Mucosa of descending colon (tissue), 3 donors: ENCODE measurements at regions not wholly inside any gene's neighbourhood (a gene's known extent, or its start where the extent isn't known, plus 50 kb on each side); places are given as distances from the start of the nearest gene placed in this dataset.
"Not testable (repeated sequence)": the region's sequence is repeated elsewhere in the genome, so short reads cannot be mapped to it uniquely, and the experiment has no call there.

Experiments used
- ATAC-seq: fragments of 200-7000 bp; cut with Tn5 transposase; one replicate; pipeline ENCODE4 v1.9.1; 2020; ENCODE audit warnings: mild to moderate bottlenecking, moderate library complexity
- DNase-seq, 3 donors: peaks; one replicate each; pipeline ENCODE4 v3.0.0-alpha.2; 2020
- H3K36me3 ChIP-seq: fragments of 200-600 bp; one replicate; pipeline ENCODE4 v1.8.0; 2021; ENCODE audit warnings: low read depth, mild to moderate bottlenecking
- H3K4me1 ChIP-seq: fragments of 200-600 bp; one replicate; pipeline ENCODE4 v1.8.0; 2021; ENCODE audit warnings: low read depth, mild to moderate bottlenecking
- H3K4me3 ChIP-seq: fragments of 200-600 bp; one replicate; pipeline ENCODE4 v1.8.0; 2021; ENCODE audit warnings: mild to moderate bottlenecking
- H3K9me3 ChIP-seq: fragments of 200-600 bp; one replicate; pipeline ENCODE4 v1.8.0; 2021; ENCODE audit warnings: mild to moderate bottlenecking
- CTCF ChIP-seq: fragments of 200-600 bp; IDR thresholded peaks from one replicate; pipeline ENCODE4 v1.8.0; 2022; ENCODE audit warnings: antibody characterized with exemption, mild to moderate bottlenecking
- intact Hi-C, 2 donors: fragments of 100-400 bp; cut with DNase I in 1 of 2; cut with micrococcal nuclease in 1 of 2; formaldehyde crosslinking; loops; one replicate each; pipeline versions ENCODE4 v1.11.0 to v1.11.1; 2022; cut with DNase I, micrococcal nuclease
- donor health status: DM: no; HTN: no; CAD: no; lungs with moderate emphysema.
- donor health status: DM: no; HTN: no; CAD: no.
- donor health status: DM: no; HTN: yes; CAD: no.

GRCh38 chr5:82873452-82873851 lies 203.7 kb downstream of the TMEM167A start:
- ATAC-seq (no peak), DNase-seq (no peak)
- Histone ChIP-seq H3K4me1 (no peaks in the 10 kb centered on the region), H3K36me3 (no peaks in the 10 kb centered on the region), H3K9me3 (no peaks in the 10 kb centered on the region), H3K4me3 (no peak overlapping the region)
- no peak for TF ChIP-seq CTCF
- intact Hi-C loops, result no loop called here

- H3K36me3 ChIP-seq, DNase-seq, ATAC-seq, H3K9me3 ChIP-seq, intact Hi-C loops, H3K4me1 ChIP-seq, H3K4me3 ChIP-seq: not testable (repeated sequence)
Measured at GRCh38 chr5:82872321-82873288, 204.6 kb downstream of the TMEM167A start.

GRCh38 chr5:82865625-82866024 lies 211.6 kb downstream of the TMEM167A start:
- DNase-seq (no peak), ATAC-seq (no peak)
- intact Hi-C loops, result no loop called here
- no peaks in the 10 kb centered on the region for H3K36me3 ChIP-seq
- no peaks in the 10 kb centered on the region for H3K9me3 ChIP-seq
- no peak for TF ChIP-seq CTCF
- no peak overlapping the region for H3K4me3 ChIP-seq
- H3K4me1 ChIP-seq, result no peaks in the 10 kb centered on the region

GRCh38 chr5:82863266-82863665 lies 213.9 kb downstream of the TMEM167A start:
- Histone ChIP-seq H3K4me1 (no peaks in the 10 kb centered on the region), H3K4me3 (no peak overlapping the region), H3K36me3 (no peaks in the 10 kb centered on the region), H3K9me3 (no peaks in the 10 kb centered on the region)
- no peak for DNase-seq
- no peak for TF ChIP-seq CTCF
- no peak for ATAC-seq
- intact Hi-C loops, result no loop called here

- ATAC-seq (no peak), DNase-seq (no peak)
- Histone ChIP-seq H3K4me3 (no peak overlapping the region), H3K9me3 (no peaks in the 10 kb centered on the region), H3K4me1 (no peaks in the 10 kb centered on the region), H3K36me3 (no peaks in the 10 kb centered on the region)
- no peak for TF ChIP-seq CTCF
- intact Hi-C loops, result no loop called here
Measured at GRCh38 chr5:82862711-82863110, 214.5 kb downstream of the TMEM167A start.

GRCh38 chr5:82862261-82862660 lies 214.9 kb downstream of the TMEM167A start:
- TF ChIP-seq CTCF, result no peak
- H3K9me3 ChIP-seq, result no peaks in the 10 kb centered on the region
- no peak for DNase-seq
- intact Hi-C loops, result no loop called here
- H3K4me3 ChIP-seq, result no peak overlapping the region
- ATAC-seq, result no peak
- H3K4me1 ChIP-seq, result no peaks in the 10 kb centered on the region
- no peaks in the 10 kb centered on the region for H3K36me3 ChIP-seq
